ENCODE measurements at regions not wholly inside any gene's neighbourhood (a gene's known extent, or its start where the extent isn't known, plus 50 kb on each side); places are given as distances from the start of the nearest gene placed in this dataset.
"Not testable (repeated sequence)": the region's sequence is repeated elsewhere in the genome, so short reads cannot be mapped to it uniquely, and the experiment has no call there.

- H3K27ac ChIP-seq (replicated peaks; ENCODE audit: low read length); H3K27me3 ChIP-seq (ENCODE audit: control insufficient read depth in 3 of 3, insufficient read depth in 3 of 3, low read depth in 1 of 3, low read length in 3 of 3); H2AK5ac ChIP-seq (ENCODE audit: low read depth, low read length); H3K23ac ChIP-seq (ENCODE audit: low read depth, low read length, poor library complexity); H2BK120ac ChIP-seq (ENCODE audit: low read depth, low read length); H3K4me1 ChIP-seq (ENCODE audit: control insufficient read depth in 2 of 2, insufficient read depth in 1 of 2, low read depth in 1 of 2, low read length in 2 of 2); DNase-seq (ENCODE audit: low spot score); H2AFZ ChIP-seq (ENCODE audit: low read length); H2BK5ac ChIP-seq (ENCODE audit: low read length); H3K14ac ChIP-seq (ENCODE audit: low read length); H2BK12ac ChIP-seq (ENCODE audit: low read length); H3K18ac ChIP-seq (ENCODE audit: low read length); H3K9me3 ChIP-seq (replicated peaks in 1 of 2; ENCODE audit: control insufficient read depth in 2 of 2, insufficient read depth in 1 of 2, low read depth in 1 of 2, low read length in 2 of 2); H3K4ac ChIP-seq (ENCODE audit: low read length); H3K4me2 ChIP-seq (ENCODE audit: insufficient read depth, low read length, poor library complexity, severe bottlenecking); H4K8ac ChIP-seq (ENCODE audit: low read depth, low read length); H3K79me1 ChIP-seq (ENCODE audit: low read depth, low read length); H3K4me3 ChIP-seq (ENCODE audit: low read length in 2 of 2); H2BK15ac ChIP-seq (ENCODE audit: low read length); H3K36me3 ChIP-seq (replicated peaks in 1 of 2; ENCODE audit: control insufficient read depth in 2 of 2, insufficient read depth in 2 of 2, low read length in 2 of 2); H4K91ac ChIP-seq (ENCODE audit: low read depth, low read length, poor library complexity); H3K9ac ChIP-seq (ENCODE audit: low read depth, low read length, poor library complexity): not testable (repeated sequence)
- no CpG with 5 or more reads among the region's 3 CpGs for WGBS, 2 donors (ENCODE audit: extremely low coverage in 2 of 2, insufficient read length in 2 of 2, insufficient replicate concordance in 1 of 2)
These were observed 135.0 kb downstream of the NPIPA8 start for GRCh38 chr16:18201511-18201910.

GRCh38 chr16:18192389-18192788, 144.1 kb downstream of the NPIPA8 start:
- not testable (repeated sequence) for H2BK15ac ChIP-seq (ENCODE audit: low read length); H3K4ac ChIP-seq (ENCODE audit: low read length); H3K9me3 ChIP-seq (replicated peaks in 1 of 2; ENCODE audit: control insufficient read depth in 2 of 2, insufficient read depth in 1 of 2, low read depth in 1 of 2, low read length in 2 of 2); H4K91ac ChIP-seq (ENCODE audit: low read depth, low read length, poor library complexity); H3K4me3 ChIP-seq (ENCODE audit: low read length in 2 of 2); H3K79me1 ChIP-seq (ENCODE audit: low read depth, low read length); H3K18ac ChIP-seq (ENCODE audit: low read length); H3K23ac ChIP-seq (ENCODE audit: low read depth, low read length, poor library complexity); H3K9ac ChIP-seq (ENCODE audit: low read depth, low read length, poor library complexity); H2BK5ac ChIP-seq (ENCODE audit: low read length); H3K14ac ChIP-seq (ENCODE audit: low read length); H4K8ac ChIP-seq (ENCODE audit: low read depth, low read length); DNase-seq (ENCODE audit: low spot score); H3K36me3 ChIP-seq (replicated peaks in 1 of 2; ENCODE audit: control insufficient read depth in 2 of 2, insufficient read depth in 2 of 2, low read length in 2 of 2); H2AK5ac ChIP-seq (ENCODE audit: low read depth, low read length); H2BK12ac ChIP-seq (ENCODE audit: low read length); H3K27ac ChIP-seq (replicated peaks; ENCODE audit: low read length); H3K4me1 ChIP-seq (ENCODE audit: control insufficient read depth in 2 of 2, insufficient read depth in 1 of 2, low read depth in 1 of 2, low read length in 2 of 2); H3K27me3 ChIP-seq (ENCODE audit: control insufficient read depth in 3 of 3, insufficient read depth in 3 of 3, low read depth in 1 of 3, low read length in 3 of 3); H2BK120ac ChIP-seq (ENCODE audit: low read depth, low read length); H3K4me2 ChIP-seq (ENCODE audit: insufficient read depth, low read length, poor library complexity, severe bottlenecking); H2AFZ ChIP-seq (ENCODE audit: low read length)
- WGBS, 2 donors (ENCODE audit: extremely low coverage in 2 of 2, insufficient read length in 2 of 2, insufficient replicate concordance in 1 of 2): no CpG with 5 or more reads among the region's 2 CpGs

- H2BK12ac ChIP-seq (ENCODE audit: low read length); H4K91ac ChIP-seq (ENCODE audit: low read depth, low read length, poor library complexity); H3K4ac ChIP-seq (ENCODE audit: low read length); H3K4me2 ChIP-seq (ENCODE audit: insufficient read depth, low read length, poor library complexity, severe bottlenecking); H3K9me3 ChIP-seq (replicated peaks in 1 of 2; ENCODE audit: control insufficient read depth in 2 of 2, insufficient read depth in 1 of 2, low read depth in 1 of 2, low read length in 2 of 2); H3K18ac ChIP-seq (ENCODE audit: low read length); H4K8ac ChIP-seq (ENCODE audit: low read depth, low read length); DNase-seq (ENCODE audit: low spot score); H3K36me3 ChIP-seq (replicated peaks in 1 of 2; ENCODE audit: control insufficient read depth in 2 of 2, insufficient read depth in 2 of 2, low read length in 2 of 2); H3K27me3 ChIP-seq (ENCODE audit: control insufficient read depth in 3 of 3, insufficient read depth in 3 of 3, low read depth in 1 of 3, low read length in 3 of 3); H3K27ac ChIP-seq (replicated peaks; ENCODE audit: low read length); H3K14ac ChIP-seq (ENCODE audit: low read length); H2BK120ac ChIP-seq (ENCODE audit: low read depth, low read length); H3K79me1 ChIP-seq (ENCODE audit: low read depth, low read length); H2BK15ac ChIP-seq (ENCODE audit: low read length); H2BK5ac ChIP-seq (ENCODE audit: low read length); H2AK5ac ChIP-seq (ENCODE audit: low read depth, low read length); H3K23ac ChIP-seq (ENCODE audit: low read depth, low read length, poor library complexity); H2AFZ ChIP-seq (ENCODE audit: low read length); H3K4me1 ChIP-seq (ENCODE audit: control insufficient read depth in 2 of 2, insufficient read depth in 1 of 2, low read depth in 1 of 2, low read length in 2 of 2); H3K9ac ChIP-seq (ENCODE audit: low read depth, low read length, poor library complexity); H3K4me3 ChIP-seq (ENCODE audit: low read length in 2 of 2): not testable (repeated sequence)
- no CpG with 5 or more reads among the region's 8 CpGs for WGBS, 2 donors (ENCODE audit: extremely low coverage in 2 of 2, insufficient read length in 2 of 2, insufficient replicate concordance in 1 of 2)
These were observed 146.4 kb downstream of the NPIPA8 start for GRCh38 chr16:18190179-18190578.

- not testable (repeated sequence) for H2BK12ac ChIP-seq (ENCODE audit: low read length); H2BK15ac ChIP-seq (ENCODE audit: low read length); H3K18ac ChIP-seq (ENCODE audit: low read length); H3K9ac ChIP-seq (ENCODE audit: low read depth, low read length, poor library complexity); H3K27me3 ChIP-seq (ENCODE audit: control insufficient read depth in 3 of 3, insufficient read depth in 3 of 3, low read depth in 1 of 3, low read length in 3 of 3); H3K9me3 ChIP-seq (replicated peaks in 1 of 2; ENCODE audit: control insufficient read depth in 2 of 2, insufficient read depth in 1 of 2, low read depth in 1 of 2, low read length in 2 of 2); H3K27ac ChIP-seq (replicated peaks; ENCODE audit: low read length); H2BK5ac ChIP-seq (ENCODE audit: low read length); H3K4me3 ChIP-seq (ENCODE audit: low read length in 2 of 2); H2AFZ ChIP-seq (ENCODE audit: low read length); H3K4me2 ChIP-seq (ENCODE audit: insufficient read depth, low read length, poor library complexity, severe bottlenecking); H3K23ac ChIP-seq (ENCODE audit: low read depth, low read length, poor library complexity); H4K91ac ChIP-seq (ENCODE audit: low read depth, low read length, poor library complexity); DNase-seq (ENCODE audit: low spot score); H3K14ac ChIP-seq (ENCODE audit: low read length); H3K79me1 ChIP-seq (ENCODE audit: low read depth, low read length); H2AK5ac ChIP-seq (ENCODE audit: low read depth, low read length); H3K4me1 ChIP-seq (ENCODE audit: control insufficient read depth in 2 of 2, insufficient read depth in 1 of 2, low read depth in 1 of 2, low read length in 2 of 2); H3K4ac ChIP-seq (ENCODE audit: low read length); H3K36me3 ChIP-seq (replicated peaks in 1 of 2; ENCODE audit: control insufficient read depth in 2 of 2, insufficient read depth in 2 of 2, low read length in 2 of 2); H2BK120ac ChIP-seq (ENCODE audit: low read depth, low read length); H4K8ac ChIP-seq (ENCODE audit: low read depth, low read length)
- WGBS, 2 donors (ENCODE audit: extremely low coverage in 2 of 2, insufficient read length in 2 of 2, insufficient replicate concordance in 1 of 2): no CpG with 5 or more reads among the region's 15 CpGs
These were observed 151.8 kb downstream of the NPIPA8 start for GRCh38 chr16:18184755-18185154.

All from neuronal stem cell (in vitro differentiated cells).